ENCODE measurements at regions not wholly inside any gene's neighbourhood (a gene's known extent, or its start where the extent isn't known, plus 50 kb on each side); places are given as distances from the start of the nearest gene placed in this dataset.

- no peak for DNase-seq (ENCODE audit: low read depth, low spot score)
- Histone ChIP-seq H3K9me3 (ENCODE audit: control insufficient read depth, insufficient read depth, low read length) (no peaks in the 10 kb centered on the region), H3K27ac (ENCODE audit: low read depth, low read length) (no peak overlapping the region), H3K27me3 (ENCODE audit: control insufficient read depth, insufficient read depth, low read length) (no peaks in the 10 kb centered on the region), H3K4me3 (ENCODE audit: low read depth, low read length) (no peak overlapping the region)
- POLR2A ChIA-PET, result no interaction called here
- no peak for TF ChIP-seq CTCF (IDR thresholded peaks at IDR 0.05; ENCODE audit: low read depth, low read length)
- CTCF ChIA-PET, result no interaction called here
Observed at GRCh38 chr12:91551242-91551641, 368.6 kb upstream of the DCN start.

- Histone ChIP-seq H3K4me3 (ENCODE audit: low read depth, low read length) (no peak overlapping the region), H3K27ac (ENCODE audit: low read depth, low read length) (no peak overlapping the region), H3K27me3 (ENCODE audit: control insufficient read depth, insufficient read depth, low read length) (no peaks in the 10 kb centered on the region), H3K9me3 (ENCODE audit: control insufficient read depth, insufficient read depth, low read length) (no peaks in the 10 kb centered on the region)
- ChIA-PET CTCF (no interaction called here), POLR2A (no interaction called here)
- no peak for DNase-seq (ENCODE audit: low read depth, low spot score)
- no peak for TF ChIP-seq CTCF (IDR thresholded peaks at IDR 0.05; ENCODE audit: low read depth, low read length)
Observed at GRCh38 chr12:91542666-91543065, 360.0 kb upstream of the DCN start.

DNA sequence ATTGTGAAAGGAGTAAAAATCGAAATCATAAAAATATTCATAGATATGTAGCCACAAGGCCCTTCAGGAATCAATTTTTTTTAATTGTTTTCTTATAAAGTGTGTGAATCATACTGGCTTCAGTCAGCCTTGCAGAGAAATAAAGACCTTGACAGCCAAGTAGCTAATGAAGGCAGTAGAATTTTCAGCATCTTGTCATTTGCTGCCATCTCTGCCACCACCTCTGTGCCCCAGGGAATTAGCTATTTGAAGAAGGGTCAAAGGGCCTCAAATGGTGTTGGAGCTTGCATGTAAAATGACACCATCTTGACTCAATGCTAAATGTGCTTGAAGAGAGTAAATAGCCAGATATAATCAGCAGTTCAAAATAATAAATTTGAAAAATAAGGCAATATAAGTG lies 359.4 kb upstream of the DCN start:
- no peaks in the 10 kb centered on the region for H3K9me3 ChIP-seq (ENCODE audit: control insufficient read depth, insufficient read depth, low read length)
- H3K27ac ChIP-seq (ENCODE audit: low read depth, low read length), result no peak overlapping the region
- H3K27me3 ChIP-seq (ENCODE audit: control insufficient read depth, insufficient read depth, low read length), result no peaks in the 10 kb centered on the region
- TF ChIP-seq CTCF (IDR thresholded peaks at IDR 0.05; ENCODE audit: low read depth, low read length), result no peak
- no peak overlapping the region for H3K4me3 ChIP-seq (ENCODE audit: low read depth, low read length)
- CTCF ChIA-PET, result no interaction called here
- POLR2A ChIA-PET, result no interaction called here
- DNase-seq (ENCODE audit: low read depth, low spot score), result no peak

- DNase-seq (ENCODE audit: low read depth, low spot score), result no peak
- ChIA-PET POLR2A (no interaction called here), CTCF (interaction anchor here (1.1 kb wide), 1 partner anchor 39 kb away, joined by 4 read pairs; no protein-coding TSS in a partner anchor)
- Histone ChIP-seq H3K9me3 (ENCODE audit: control insufficient read depth, insufficient read depth, low read length) (no peaks in the 10 kb centered on the region), H3K27ac (ENCODE audit: low read depth, low read length) (no peak overlapping the region), H3K27me3 (ENCODE audit: control insufficient read depth, insufficient read depth, low read length) (no peaks in the 10 kb centered on the region), H3K4me3 (ENCODE audit: low read depth, low read length) (no peak overlapping the region)
- TF ChIP-seq CTCF (IDR thresholded peaks at IDR 0.05; ENCODE audit: low read depth, low read length), result no peak
Observed at GRCh38 chr12:91538418-91538817, 355.8 kb upstream of the DCN start.

- POLR2A ChIA-PET, result no interaction called here
- DNase-seq (ENCODE audit: low read depth, low spot score), result no peak
- H3K4me3 ChIP-seq (ENCODE audit: low read depth, low read length), result no peak overlapping the region
- CTCF ChIA-PET, result no interaction called here
- no peaks in the 10 kb centered on the region for H3K27me3 ChIP-seq (ENCODE audit: control insufficient read depth, insufficient read depth, low read length)
- no peaks in the 10 kb centered on the region for H3K9me3 ChIP-seq (ENCODE audit: control insufficient read depth, insufficient read depth, low read length)
- no peak for TF ChIP-seq CTCF (IDR thresholded peaks at IDR 0.05; ENCODE audit: low read depth, low read length)
- no peak overlapping the region for H3K27ac ChIP-seq (ENCODE audit: low read depth, low read length)
Observed at GRCh38 chr12:91533366-91533765, 350.7 kb upstream of the DCN start.

Data from AG04450 (cell line).